OCI-LY1 (cell line): ENCODE measurements at regions not wholly inside any gene's neighbourhood (a gene's known extent, or its start where the extent isn't known, plus 50 kb on each side); places are given as distances from the start of the nearest gene placed in this dataset.

ENCODE experiments used
- EZH2 ChIP-seq: fragments of 200-600 bp; sonication (generic), shearing (Covaris generic); IDR thresholded peaks from 2 replicates; pipeline ENCODE4 v1.8.0; 2017; ENCODE audit warnings: borderline replicate concordance, mixed run types, mild to moderate bottlenecking, antibody characterized with exemption, low read length, moderate library complexity, mixed read lengths
- TF ChIP-seq, protein P1 (sequence below): fragments of 200-600 bp; sonication (generic), shearing (Covaris generic); IDR thresholded peaks from 2 replicates; pipeline ENCODE4 v1.5.1; 2017; ENCODE audit warnings: mild to moderate bottlenecking, antibody characterized with exemption, low read length, moderate library complexity, mixed read lengths

DNA sequence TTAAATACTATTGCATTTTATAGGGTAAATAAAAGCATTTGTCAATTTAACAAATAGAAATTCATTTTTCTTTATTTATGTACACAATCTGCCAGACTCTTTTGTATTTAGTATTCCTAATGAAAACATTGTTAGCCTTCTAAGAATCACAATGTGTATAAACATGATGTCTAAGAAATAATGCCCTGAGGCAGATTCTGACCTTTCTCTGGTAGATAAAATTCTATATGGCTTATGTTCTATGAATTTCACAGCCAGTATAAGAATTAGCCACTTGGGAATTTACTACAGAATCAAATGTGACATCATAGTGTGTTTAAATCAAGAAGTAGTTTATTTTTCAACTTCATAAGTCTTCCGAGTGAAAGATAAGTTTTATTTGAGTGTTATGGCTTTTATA, 457.4 kb downstream of the ZIC1 start:
- TF ChIP-seq, protein P1, sequence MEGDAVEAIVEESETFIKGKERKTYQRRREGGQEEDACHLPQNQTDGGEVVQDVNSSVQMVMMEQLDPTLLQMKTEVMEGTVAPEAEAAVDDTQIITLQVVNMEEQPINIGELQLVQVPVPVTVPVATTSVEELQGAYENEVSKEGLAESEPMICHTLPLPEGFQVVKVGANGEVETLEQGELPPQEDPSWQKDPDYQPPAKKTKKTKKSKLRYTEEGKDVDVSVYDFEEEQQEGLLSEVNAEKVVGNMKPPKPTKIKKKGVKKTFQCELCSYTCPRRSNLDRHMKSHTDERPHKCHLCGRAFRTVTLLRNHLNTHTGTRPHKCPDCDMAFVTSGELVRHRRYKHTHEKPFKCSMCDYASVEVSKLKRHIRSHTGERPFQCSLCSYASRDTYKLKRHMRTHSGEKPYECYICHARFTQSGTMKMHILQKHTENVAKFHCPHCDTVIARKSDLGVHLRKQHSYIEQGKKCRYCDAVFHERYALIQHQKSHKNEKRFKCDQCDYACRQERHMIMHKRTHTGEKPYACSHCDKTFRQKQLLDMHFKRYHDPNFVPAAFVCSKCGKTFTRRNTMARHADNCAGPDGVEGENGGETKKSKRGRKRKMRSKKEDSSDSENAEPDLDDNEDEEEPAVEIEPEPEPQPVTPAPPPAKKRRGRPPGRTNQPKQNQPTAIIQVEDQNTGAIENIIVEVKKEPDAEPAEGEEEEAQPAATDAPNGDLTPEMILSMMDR: no peak
- no peak for TF ChIP-seq EZH2
